ENCODE measurements at regions not wholly inside any gene's neighbourhood (a gene's known extent, or its start where the extent isn't known, plus 50 kb on each side); places are given as distances from the start of the nearest gene placed in this dataset.

DNA sequence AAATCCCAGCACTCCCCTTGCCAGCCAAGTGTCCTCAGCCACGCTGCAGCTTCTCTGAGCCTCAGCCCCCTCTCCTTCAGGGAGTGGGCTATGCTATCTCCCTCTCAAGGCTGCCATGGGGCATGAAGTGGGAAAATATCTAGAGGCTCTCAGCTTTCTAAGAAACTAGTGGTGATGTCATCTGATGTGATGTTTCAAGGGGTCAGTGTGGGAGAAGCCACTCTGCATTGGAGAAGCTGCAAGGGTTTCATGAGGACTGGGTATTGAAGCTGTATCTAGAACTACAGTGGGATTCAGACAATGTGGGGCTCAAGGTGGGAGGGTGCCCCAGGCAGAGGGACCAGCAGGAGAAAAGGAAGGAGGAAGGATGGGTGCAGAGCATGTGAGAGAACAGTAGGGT lies 210.2 kb downstream of the TLE3 start:
- CTCF ChIA-PET, result interaction anchor here (1.6 kb wide), 2 partner anchors 10 to 13 kb away, joined by 3 to 4 read pairs; no protein-coding TSS in a partner anchor
- POLR2A ChIA-PET, result no interaction called here
- TF ChIP-seq CTCF (IDR thresholded peaks at IDR 0.05; ENCODE audit: control extremely low read depth, extremely low read depth, low read depth, missing control alignments), result no peak
- no peak for DNase-seq (ENCODE audit: extremely low spot score)

GRCh38 chr15:69888406-69888805 lies 209.3 kb downstream of the TLE3 start:
- POLR2A ChIA-PET, result no interaction called here
- CTCF ChIA-PET, result interaction anchor here (1.6 kb wide), 2 partner anchors 9 to 14 kb away, joined by 3 to 4 read pairs; no protein-coding TSS in a partner anchor
- DNase-seq (ENCODE audit: extremely low spot score), result no peak
- no peak for TF ChIP-seq CTCF (IDR thresholded peaks at IDR 0.05; ENCODE audit: control extremely low read depth, extremely low read depth, low read depth, missing control alignments)

DNA sequence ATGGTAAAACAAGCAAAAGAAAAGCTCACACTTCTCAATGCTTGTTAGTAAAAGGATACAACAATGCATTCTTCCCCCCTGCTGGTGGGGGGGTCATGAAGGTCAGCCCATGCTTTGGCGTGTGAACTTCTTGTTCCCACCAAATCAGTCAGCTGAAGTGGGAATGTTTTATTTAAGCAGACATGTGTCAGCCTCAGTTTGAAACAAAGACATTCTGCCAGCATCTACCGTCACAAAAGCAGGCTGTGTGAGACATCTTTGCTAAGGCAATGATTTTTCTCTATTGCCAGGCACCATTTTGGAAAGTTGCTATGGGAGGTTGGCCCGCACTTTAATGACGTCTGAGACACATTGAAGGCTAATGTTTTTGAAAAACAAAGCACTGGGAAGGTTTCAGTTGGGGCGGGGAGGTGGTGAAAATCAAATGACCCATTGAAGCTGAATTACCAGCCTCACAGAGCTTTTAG lies 206.6 kb downstream of the TLE3 start:
- POLR2A ChIA-PET, result no interaction called here

DNA sequence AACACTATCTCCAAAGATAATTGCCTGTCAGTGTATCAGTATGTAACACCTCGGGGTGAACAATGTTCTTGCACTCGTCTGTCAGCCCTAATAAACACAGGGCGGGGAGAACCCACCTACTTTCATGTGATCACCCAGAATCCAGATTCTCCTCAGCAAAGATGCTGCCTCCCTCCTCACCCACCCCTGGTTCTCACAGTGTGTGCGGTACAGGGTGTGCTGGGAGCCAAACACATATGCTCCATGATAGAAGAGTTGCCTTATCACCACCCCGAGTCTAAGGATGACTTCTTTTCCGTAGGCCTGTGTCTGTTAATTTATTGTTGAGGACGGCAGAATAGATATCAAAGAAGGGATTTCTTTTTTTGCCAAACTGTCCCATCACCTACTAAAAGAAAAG lies 206.1 kb downstream of the TLE3 start:
- POLR2A ChIA-PET, result no interaction called here
- CTCF ChIA-PET, result interaction anchor here (1.2 kb wide), 1 partner anchor 13 kb away, joined by 4 read pairs; no protein-coding TSS in a partner anchor
- DNase-seq (ENCODE audit: extremely low spot score), result no peak
- no peak for TF ChIP-seq CTCF (IDR thresholded peaks at IDR 0.05; ENCODE audit: control extremely low read depth, extremely low read depth, low read depth, missing control alignments)

More for the DNA sequence above, 206.6 kb downstream of the TLE3 start:
- DNase-seq (ENCODE audit: extremely low spot score), result no peak
- no peak for TF ChIP-seq CTCF (IDR thresholded peaks at IDR 0.05; ENCODE audit: control extremely low read depth, extremely low read depth, low read depth, missing control alignments)
- CTCF ChIA-PET, result no interaction called here

- ChIA-PET CTCF (interaction anchor here (1.2 kb wide), 1 partner anchor 12 kb away, joined by 4 read pairs; no protein-coding TSS in a partner anchor), POLR2A (no interaction called here)
- no peak for TF ChIP-seq CTCF (IDR thresholded peaks at IDR 0.05; ENCODE audit: control extremely low read depth, extremely low read depth, low read depth, missing control alignments)
- DNase-seq (ENCODE audit: extremely low spot score), result no peak
Observed at GRCh38 chr15:69892351-69892750, 205.4 kb downstream of the TLE3 start.

DNA sequence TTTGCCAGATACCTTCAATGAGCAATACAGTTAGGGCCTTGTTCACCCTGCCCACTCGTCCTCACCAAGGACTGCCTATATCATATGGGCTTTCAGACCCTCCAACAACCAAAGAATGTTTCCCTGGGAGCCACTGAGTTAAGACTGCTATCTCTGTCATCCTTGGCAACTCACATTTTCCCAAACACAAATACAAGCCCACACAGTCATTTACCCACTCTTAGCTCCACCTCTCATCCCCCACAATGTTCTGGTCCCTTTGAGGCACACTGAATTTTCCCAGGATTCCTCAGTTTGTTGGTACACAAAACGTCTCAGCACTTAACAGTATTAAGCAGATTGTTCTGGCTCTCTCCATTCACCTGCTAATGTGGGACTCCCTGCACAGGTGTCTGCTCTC lies 204.6 kb downstream of the TLE3 start:
- no peak for DNase-seq (ENCODE audit: extremely low spot score)
- CTCF ChIA-PET, result interaction anchor here (1.2 to 1.3 kb wide), 2 partner anchors 11 to 30 kb away, joined by 3 to 4 read pairs; no protein-coding TSS in a partner anchor
- no peak for TF ChIP-seq CTCF (IDR thresholded peaks at IDR 0.05; ENCODE audit: control extremely low read depth, extremely low read depth, low read depth, missing control alignments)
- POLR2A ChIA-PET, result no interaction called here

Data from GM10248 (cell line).